Astrocyte of the cerebellum (primary cell): ENCODE measurements at regions not wholly inside any gene's neighbourhood (a gene's known extent, or its start where the extent isn't known, plus 50 kb on each side); places are given as distances from the start of the nearest gene placed in this dataset.
"Not testable (repeated sequence)": the region's sequence is repeated elsewhere in the genome, so short reads cannot be mapped to it uniquely, and the experiment has no call there.

ENCODE experiments used
- DNase-seq: peaks from one replicate; pipeline ENCODE4 v3.0.0-alpha.2; 2011; ENCODE audit warnings: low read depth
- H3K4me3 ChIP-seq: 2 replicates; pipeline ENCODE4 v1.5.1; 2011; ENCODE audit warnings: mild to moderate bottlenecking, low read depth, low read length, moderate library complexity
- CTCF ChIP-seq: IDR thresholded peaks from 2 replicates; pipeline ENCODE4 v1.5.1; 2012; ENCODE audit warnings: low read length, low read depth, moderate library complexity, mild to moderate bottlenecking; ENCODE audit errors: missing control alignments
- in situ Hi-C: cut with HindIII; loops from 2 replicates; pipeline ENCODE4 v1.10.0; 2017; ENCODE audit warnings: low sequenced_read_pairs

- no peak for DNase-seq
- no peak for TF ChIP-seq CTCF
- no peak overlapping the region for H3K4me3 ChIP-seq
- in situ Hi-C loops: no loop called here
These were observed 69.4 kb upstream of the LAPTM4A start for GRCh38 chr2:20120569-20121416.

DNA sequence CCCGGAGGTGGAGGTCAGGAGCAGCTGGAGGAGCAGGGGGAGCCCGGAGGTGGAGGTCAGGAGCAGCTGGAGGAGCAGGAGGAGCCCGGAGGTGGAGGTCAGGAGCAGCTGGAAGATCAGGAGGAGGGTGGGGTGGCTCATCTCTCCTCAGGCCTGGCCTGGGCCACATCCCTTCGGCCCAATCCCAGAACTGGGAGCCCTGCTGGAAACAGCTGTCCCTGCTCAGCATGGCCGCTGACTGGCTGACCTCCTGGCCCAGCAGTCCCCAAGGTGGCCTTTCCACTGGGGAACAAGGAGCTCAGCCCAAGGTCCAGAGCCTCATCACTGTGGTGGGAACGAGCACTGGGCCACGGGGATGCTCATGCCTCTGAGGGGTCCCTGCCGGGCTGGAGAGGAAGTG lies 66.6 kb upstream of the LAPTM4A start:
- no peak overlapping the region for H3K4me3 ChIP-seq
- no peak for DNase-seq
- in situ Hi-C loops: no loop called here
- TF ChIP-seq CTCF: no peak

- in situ Hi-C loops: no loop called here
These were observed 64.5 kb upstream of the LAPTM4A start for GRCh38 chr2:20115902-20116301.

DNA sequence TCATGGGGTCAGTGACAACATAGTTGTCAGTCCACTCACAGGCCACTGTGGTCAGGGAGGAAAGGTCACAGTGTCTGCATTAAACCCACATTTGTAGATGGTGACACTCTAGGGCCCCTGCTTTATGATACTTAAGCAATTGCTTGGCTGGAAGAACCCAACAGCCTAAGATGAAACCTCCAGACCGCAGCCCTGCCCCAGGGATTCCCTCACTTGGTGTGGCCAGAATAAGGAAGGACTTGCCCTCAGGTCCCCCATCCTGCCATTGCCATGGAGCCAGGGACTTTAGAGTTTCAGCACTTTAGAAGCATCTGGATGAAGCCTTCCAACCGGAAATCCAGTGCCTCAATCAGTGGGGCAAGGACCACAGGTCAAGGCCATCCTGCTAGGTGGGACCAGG lies 63.9 kb upstream of the LAPTM4A start:
- no peak overlapping the region for H3K4me3 ChIP-seq
- in situ Hi-C loops: no loop called here
- no peak for TF ChIP-seq CTCF
- DNase-seq: no peak

More at GRCh38 chr2:20115902-20116301, 64.5 kb upstream of the LAPTM4A start:
- no peak for DNase-seq
- no peak for TF ChIP-seq CTCF
- H3K4me3 ChIP-seq: no peak overlapping the region

GRCh38 chr2:20113986-20114938 lies 62.8 kb upstream of the LAPTM4A start:
- no peak for TF ChIP-seq CTCF
- in situ Hi-C loops: no loop called here
- DNase-seq: no peak
- H3K4me3 ChIP-seq: no peak overlapping the region

GRCh38 chr2:20113004-20113796 lies 61.8 kb upstream of the LAPTM4A start:
- no peak for TF ChIP-seq CTCF
- no peak for DNase-seq
- no peak overlapping the region for H3K4me3 ChIP-seq
- in situ Hi-C loops: no loop called here

GRCh38 chr2:20112361-20112760 lies 60.9 kb upstream of the LAPTM4A start:
- in situ Hi-C loops, DNase-seq, H3K4me3 ChIP-seq: not testable (repeated sequence)
